MM.1S (cell line): ENCODE measurements at regions not wholly inside any gene's neighbourhood (a gene's known extent, or its start where the extent isn't known, plus 50 kb on each side); places are given as distances from the start of the nearest gene placed in this dataset.

Experiments used
- DNase-seq: peaks from one replicate; pipeline ENCODE4 v3.0.0-alpha.2; 2015
- H2AFZ ChIP-seq: fragments of 300-600 bp; sonication (generic); 2 replicates; pipeline ENCODE4 v1.6.0; 2016; ENCODE audit warnings: antibody characterized with exemption, low read length
- H3F3A ChIP-seq: fragments of 300-600 bp; sonication (generic); 2 replicates; pipeline ENCODE4 v1.6.1; 2016; ENCODE audit warnings: mild to moderate bottlenecking, antibody characterized with exemption, low read length, moderate library complexity, mixed read lengths; ENCODE audit not compliant: insufficient read depth
- H3K27ac ChIP-seq: fragments of 300-600 bp; sonication (generic); 2 replicates; pipeline ENCODE4 v1.5.1; 2016; ENCODE audit warnings: mild to moderate bottlenecking, low read length
- H3K27me3 ChIP-seq: fragments of 300-600 bp; sonication (generic); replicated peaks from 2 replicates; pipeline ENCODE4 v1.6.0; 2016; ENCODE audit warnings: low read length; ENCODE audit not compliant: insufficient read depth
- H3K36me3 ChIP-seq: fragments of 300-600 bp; sonication (generic); replicated peaks from 2 replicates; pipeline ENCODE4 v1.6.1; 2016; ENCODE audit warnings: mild to moderate bottlenecking, low read length, mixed read lengths; ENCODE audit not compliant: insufficient read depth
- H3K4me1 ChIP-seq: fragments of 300-600 bp; sonication (generic); 2 replicates; pipeline ENCODE4 v1.6.1; 2016; ENCODE audit warnings: low read length, mixed read lengths
- H3K4me2 ChIP-seq: fragments of 300-600 bp; sonication (generic); 2 replicates; pipeline ENCODE4 v1.6.0; 2016; ENCODE audit warnings: low read depth, low read length
- H3K4me3 ChIP-seq: fragments of 300-600 bp; sonication (generic); 2 replicates; pipeline ENCODE4 v1.5.1; 2016; ENCODE audit warnings: low read length, mixed read lengths
- H3K79me2 ChIP-seq: fragments of 300-600 bp; sonication (generic); 2 replicates; pipeline ENCODE4 v1.6.1; 2016; ENCODE audit warnings: mixed run types, low read length, mixed read lengths
- H3K9ac ChIP-seq: fragments of 300-600 bp; sonication (generic); 2 replicates; pipeline ENCODE4 v1.6.1; 2016; ENCODE audit warnings: low read length, mixed read lengths
- H3K9me2 ChIP-seq: fragments of 300-600 bp; sonication (generic); replicated peaks from 2 replicates; pipeline ENCODE4 v1.6.1; 2016; ENCODE audit warnings: mild to moderate bottlenecking, low read length, mixed read lengths; ENCODE audit not compliant: insufficient read depth
- H3K9me3 ChIP-seq: fragments of 300-600 bp; sonication (generic); replicated peaks from 2 replicates; pipeline ENCODE4 v1.6.1; 2016; ENCODE audit warnings: mild to moderate bottlenecking, low read length, mixed read lengths; ENCODE audit not compliant: insufficient read depth
- H4K20me1 ChIP-seq: fragments of 300-600 bp; sonication (generic); 2 replicates; pipeline ENCODE4 v1.6.1; 2016; ENCODE audit warnings: mild to moderate bottlenecking, low read length, moderate library complexity, mixed read lengths; ENCODE audit not compliant: insufficient read depth
- CTCF ChIP-seq: fragments of 300-600 bp; sonication (generic); IDR thresholded peaks from 2 replicates; pipeline ENCODE4 v1.5.1; 2016; ENCODE audit warnings: antibody characterized with exemption, low read length, mixed read lengths
- EZH2 ChIP-seq: fragments of 300-600 bp; sonication (generic); optimal IDR thresholded peaks from 2 replicates; pipeline ENCODE3; 2017; ENCODE audit warnings: low read depth, mild to moderate bottlenecking, antibody characterized with exemption, low read length, mixed read lengths
- EZH2phosphoT487 ChIP-seq: fragments of 300-600 bp; sonication (generic); IDR thresholded peaks from 2 replicates; pipeline ENCODE4 v1.6.1; 2018; ENCODE audit warnings: antibody characterized with exemption, low read length

GRCh38 chr2:121862286-121862685 is 106.8 kb downstream of the TSN start:
- H3K9ac ChIP-seq, result no peak overlapping the region
- no peaks in the 10 kb centered on the region for H3F3A ChIP-seq
- H3K4me3 ChIP-seq, result no peak overlapping the region
- no peaks in the 10 kb centered on the region for H3K27me3 ChIP-seq
- H3K9me2 ChIP-seq, result no peaks in the 10 kb centered on the region
- no peak overlapping the region for H3K27ac ChIP-seq
- no peak overlapping the region for H2AFZ ChIP-seq
- no peaks in the 10 kb centered on the region for H3K4me1 ChIP-seq
- H3K79me2 ChIP-seq, result no peaks in the 10 kb centered on the region
- H3K36me3 ChIP-seq, result no peaks in the 10 kb centered on the region
- no peak overlapping the region for H3K4me2 ChIP-seq
- H3K9me3 ChIP-seq, result no peaks in the 10 kb centered on the region
- DNase-seq, result no peak
- TF ChIP-seq CTCF (no peak), EZH2phosphoT487 (no peak), EZH2 (no peak)
- no peaks in the 10 kb centered on the region for H4K20me1 ChIP-seq

GRCh38 chr2:121865914-121866313 is 110.5 kb downstream of the TSN start:
- H3K27me3 ChIP-seq, result no peaks in the 10 kb centered on the region
- no peak overlapping the region for H3K9ac ChIP-seq
- no peak for DNase-seq
- H3K27ac ChIP-seq, result no peak overlapping the region
- H3K4me3 ChIP-seq, result no peak overlapping the region
- H3K36me3 ChIP-seq, result no peaks in the 10 kb centered on the region
- no peaks in the 10 kb centered on the region for H3K9me3 ChIP-seq
- no peaks in the 10 kb centered on the region for H3F3A ChIP-seq
- no peaks in the 10 kb centered on the region for H4K20me1 ChIP-seq
- no peaks in the 10 kb centered on the region for H3K9me2 ChIP-seq
- H3K4me1 ChIP-seq, result no peaks in the 10 kb centered on the region
- H3K79me2 ChIP-seq, result no peaks in the 10 kb centered on the region
- TF ChIP-seq CTCF (no peak), EZH2 (no peak), EZH2phosphoT487 (no peak)
- no peak overlapping the region for H3K4me2 ChIP-seq
- H2AFZ ChIP-seq, result no peak overlapping the region

GRCh38 chr2:121866789-121867188 is 111.3 kb downstream of the TSN start:
- DNase-seq, result no peak
- TF ChIP-seq EZH2phosphoT487 (no peak), CTCF (no peak), EZH2 (no peak)
- no peak overlapping the region for H2AFZ ChIP-seq
- no peaks in the 10 kb centered on the region for H4K20me1 ChIP-seq
- H3K9me2 ChIP-seq, result no peaks in the 10 kb centered on the region
- no peaks in the 10 kb centered on the region for H3K4me1 ChIP-seq
- no peak overlapping the region for H3K27ac ChIP-seq
- no peaks in the 10 kb centered on the region for H3K27me3 ChIP-seq
- H3K9ac ChIP-seq, result no peak overlapping the region
- no peak overlapping the region for H3K4me3 ChIP-seq
- H3K9me3 ChIP-seq, result no peaks in the 10 kb centered on the region
- no peaks in the 10 kb centered on the region for H3K36me3 ChIP-seq
- H3K4me2 ChIP-seq, result no peak overlapping the region
- H3F3A ChIP-seq, result no peaks in the 10 kb centered on the region
- H3K79me2 ChIP-seq, result no peaks in the 10 kb centered on the region
